ENCODE measurements at regions not wholly inside any gene's neighbourhood (a gene's known extent, or its start where the extent isn't known, plus 50 kb on each side); places are given as distances from the start of the nearest gene placed in this dataset.

- H3K4me1 Mint-ChIP-seq (ENCODE audit: low read depth, unreplicated experiment), result no peaks in the 10 kb centered on the region
- intact Hi-C loops (cut with micrococcal nuclease; ENCODE audit: unreplicated experiment), result no loop called here
- no peak overlapping the region for H3K4me3 Mint-ChIP-seq (ENCODE audit: low read depth, unreplicated experiment)
- DNase-seq, result no peak
- H3K27ac Mint-ChIP-seq (ENCODE audit: unreplicated experiment), result no peak overlapping the region
- CTCF ChIA-PET, result no interaction called here
- peaks cover 34% of the 10 kb centered on the region for H3K27me3 Mint-ChIP-seq (ENCODE audit: unreplicated experiment)
- no peaks in the 10 kb centered on the region for H3K36me3 Mint-ChIP-seq (ENCODE audit: insufficient read depth, unreplicated experiment)
- no TSS peak for BruUV-seq (replicated peaks)
- H3K9me3 Mint-ChIP-seq (ENCODE audit: low read depth, unreplicated experiment), result no peaks in the 10 kb centered on the region
- TF ChIP-seq CTCF (IDR thresholded peaks at IDR 0.05; ENCODE audit: unreplicated experiment), result no peak
These were observed 139.4 kb downstream of the GPCPD1 start for GRCh38 chr20:5471368-5471767.

DNA sequence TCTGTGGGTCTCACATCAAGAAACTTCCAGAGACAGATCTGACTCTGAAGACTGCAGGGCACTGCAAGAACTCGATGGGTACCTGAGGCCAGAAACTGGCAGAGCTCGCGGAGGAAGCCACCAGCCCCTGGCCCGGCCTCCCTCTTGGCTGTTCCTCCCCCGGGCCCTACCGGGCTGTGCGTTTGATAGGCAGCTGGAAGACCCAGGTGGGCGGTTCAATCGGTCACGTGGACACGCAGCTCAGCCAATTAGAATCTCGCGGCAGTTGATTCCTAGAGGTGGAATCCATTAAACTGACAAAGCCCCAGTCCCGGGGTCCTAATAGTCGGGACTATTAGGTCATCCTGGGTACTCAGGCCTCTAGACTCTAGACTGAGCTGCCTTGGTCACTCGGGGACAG, 139.9 kb downstream of the GPCPD1 start:
- CTCF ChIA-PET, result no interaction called here
- Mint-ChIP-seq H3K4me1 (ENCODE audit: low read depth, unreplicated experiment) (no peaks in the 10 kb centered on the region), H3K9me3 (ENCODE audit: low read depth, unreplicated experiment) (no peaks in the 10 kb centered on the region), H3K27me3 (ENCODE audit: unreplicated experiment) (peaks cover 36% of the 10 kb centered on the region), H3K36me3 (ENCODE audit: insufficient read depth, unreplicated experiment) (no peaks in the 10 kb centered on the region), H3K4me3 (ENCODE audit: low read depth, unreplicated experiment) (no peak overlapping the region), H3K27ac (ENCODE audit: unreplicated experiment) (no peak overlapping the region)
- TF ChIP-seq CTCF (IDR thresholded peaks at IDR 0.05; ENCODE audit: unreplicated experiment), result no peak
- DNase-seq, result no peak
- intact Hi-C loops (cut with micrococcal nuclease; ENCODE audit: unreplicated experiment), result no loop called here
- no TSS peak for BruUV-seq (replicated peaks)

- CTCF ChIA-PET, result no interaction called here
- H3K4me3 Mint-ChIP-seq (ENCODE audit: low read depth, unreplicated experiment), result no peak overlapping the region
- BruUV-seq (replicated peaks), result no TSS peak
- H3K27me3 Mint-ChIP-seq (ENCODE audit: unreplicated experiment), result peaks cover 36% of the 10 kb centered on the region
- H3K9me3 Mint-ChIP-seq (ENCODE audit: low read depth, unreplicated experiment), result no peaks in the 10 kb centered on the region
- no peaks in the 10 kb centered on the region for H3K4me1 Mint-ChIP-seq (ENCODE audit: low read depth, unreplicated experiment)
- H3K27ac Mint-ChIP-seq (ENCODE audit: unreplicated experiment), result no peak overlapping the region
- intact Hi-C loops (cut with micrococcal nuclease; ENCODE audit: unreplicated experiment), result no loop called here
- DNase-seq, result no peak
- no peak for TF ChIP-seq CTCF (IDR thresholded peaks at IDR 0.05; ENCODE audit: unreplicated experiment)
- no peaks in the 10 kb centered on the region for H3K36me3 Mint-ChIP-seq (ENCODE audit: insufficient read depth, unreplicated experiment)
These were observed 140.3 kb downstream of the GPCPD1 start for GRCh38 chr20:5470458-5470857.

DNA sequence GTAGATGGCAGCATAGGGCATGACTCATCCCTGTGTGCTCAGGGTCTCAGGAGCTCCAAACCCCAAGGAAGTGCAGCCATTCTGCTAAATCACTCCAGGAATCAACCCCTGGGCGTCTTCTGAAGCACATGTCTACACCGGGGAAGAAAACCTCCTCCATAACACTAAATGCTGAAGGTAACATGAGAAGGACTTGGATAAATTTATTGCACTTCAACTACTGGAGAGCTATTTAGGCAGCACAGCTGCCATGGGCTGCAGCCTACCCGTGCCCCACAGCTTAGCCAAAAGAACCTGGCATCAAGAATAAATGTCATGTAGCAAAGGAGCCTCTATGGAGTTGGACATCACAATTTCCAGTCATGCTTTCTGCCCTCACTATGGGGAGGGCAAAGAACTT, 141.7 kb downstream of the GPCPD1 start:
- no TSS peak for BruUV-seq (replicated peaks)
- Mint-ChIP-seq H3K36me3 (ENCODE audit: insufficient read depth, unreplicated experiment) (no peaks in the 10 kb centered on the region), H3K9me3 (ENCODE audit: low read depth, unreplicated experiment) (no peaks in the 10 kb centered on the region), H3K4me1 (ENCODE audit: low read depth, unreplicated experiment) (no peaks in the 10 kb centered on the region), H3K27me3 (ENCODE audit: unreplicated experiment) (peaks cover 44% of the 10 kb centered on the region), H3K4me3 (ENCODE audit: low read depth, unreplicated experiment) (no peak overlapping the region), H3K27ac (ENCODE audit: unreplicated experiment) (no peak overlapping the region)
- CTCF ChIA-PET, result no interaction called here
- TF ChIP-seq CTCF (IDR thresholded peaks at IDR 0.05; ENCODE audit: unreplicated experiment), result no peak
- no peak for DNase-seq
- intact Hi-C loops (cut with micrococcal nuclease; ENCODE audit: unreplicated experiment), result no loop called here

- H3K27ac Mint-ChIP-seq (ENCODE audit: unreplicated experiment), result no peak overlapping the region
- TF ChIP-seq CTCF (IDR thresholded peaks at IDR 0.05; ENCODE audit: unreplicated experiment), result no peak
- H3K36me3 Mint-ChIP-seq (ENCODE audit: insufficient read depth, unreplicated experiment), result no peaks in the 10 kb centered on the region
- H3K27me3 Mint-ChIP-seq (ENCODE audit: unreplicated experiment), result peaks cover 50% of the 10 kb centered on the region
- no peak overlapping the region for H3K4me3 Mint-ChIP-seq (ENCODE audit: low read depth, unreplicated experiment)
- H3K9me3 Mint-ChIP-seq (ENCODE audit: low read depth, unreplicated experiment), result no peaks in the 10 kb centered on the region
- no TSS peak for BruUV-seq (replicated peaks)
- H3K4me1 Mint-ChIP-seq (ENCODE audit: low read depth, unreplicated experiment), result no peaks in the 10 kb centered on the region
- intact Hi-C loops (cut with micrococcal nuclease; ENCODE audit: unreplicated experiment), result no loop called here
- CTCF ChIA-PET, result no interaction called here
- DNase-seq, result no peak
These were observed 143.7 kb downstream of the GPCPD1 start for GRCh38 chr20:5467086-5467485.
